ENCODE measurements at regions not wholly inside any gene's neighbourhood (a gene's known extent, or its start where the extent isn't known, plus 50 kb on each side); places are given as distances from the start of the nearest gene placed in this dataset.

GRCh38 chr5:124592891-124593290, 153.5 kb downstream of the ZNF608 start:
- H3K27ac ChIP-seq (ENCODE audit: insufficient read depth, low read depth, low read length) = no peak overlapping the region
- H3K4me3 ChIP-seq (replicated peaks in 1 of 3; ENCODE audit: insufficient read depth in 1 of 3, low read depth in 1 of 3, low read length in 3 of 3) = no peak overlapping the region
- H3K9me1 ChIP-seq (replicated peaks; ENCODE audit: control insufficient read depth, extremely low read depth, insufficient read depth, low read length) = no peaks in the 10 kb centered on the region
- no peaks in the 10 kb centered on the region for H3K9me3 ChIP-seq (replicated peaks; ENCODE audit: control insufficient read depth, insufficient read depth, low read length)
- no peak overlapping the region for H3K4me2 ChIP-seq (ENCODE audit: insufficient read depth, low read length)
- no peak overlapping the region for H3K9ac ChIP-seq (replicated peaks; ENCODE audit: extremely low read depth, insufficient read depth, low read length)
- POLR2A ChIA-PET = no interaction called here
- H3K27me3 ChIP-seq (ENCODE audit: control insufficient read depth in 2 of 2, insufficient read depth in 2 of 2, low read length in 2 of 2) = no peaks in the 10 kb centered on the region
- FAIRE-seq (no peak), DNase-seq (ENCODE audit: low read depth, low spot score) (no peak)
- H3K36me3 ChIP-seq (ENCODE audit: control insufficient read depth in 2 of 2, extremely low read depth in 1 of 2, insufficient read depth in 2 of 2, low read length in 2 of 2) = no peaks in the 10 kb centered on the region
- dilution Hi-C loops (cut with MboI; ENCODE audit: extremely low pct_ligation_motif_present, low sequenced_read_pairs) (no loop called here), intact Hi-C loops (cut with micrococcal nuclease) (loop anchor here (10.0 kb wide), 1 partner anchor 312 kb away; no protein-coding TSS in a partner anchor)
- H2AFZ ChIP-seq (ENCODE audit: low read depth, low read length) = no peak overlapping the region
- peaks cover 29% of the 10 kb centered on the region for H3K4me1 ChIP-seq (ENCODE audit: control insufficient read depth, extremely low read depth, insufficient read depth, low read length)
- CTCF ChIA-PET = interaction anchor here (0.9 kb wide), 1 partner anchor 15 kb away, joined by 3 read pairs; no protein-coding TSS in a partner anchor
- no peaks in the 10 kb centered on the region for H3K79me2 ChIP-seq (ENCODE audit: control insufficient read depth, insufficient read depth, low read length)
- H4K20me1 ChIP-seq (replicated peaks; ENCODE audit: control insufficient read depth, extremely low read depth, insufficient read depth, low read length) = no peaks in the 10 kb centered on the region
- BruUV-seq (replicated peaks) = no TSS peak
- TF ChIP-seq POLR2A (IDR thresholded peaks at IDR 0.05; ENCODE audit: low read depth, low read length) = no peak
- no peak for TF ChIP-seq FOS (IDR thresholded peaks at IDR 0.05; ENCODE audit: borderline replicate concordance, insufficient read depth, low read length)
- no peak for TF ChIP-seq GATA2 (IDR thresholded peaks at IDR 0.05; ENCODE audit: insufficient read depth, insufficient read length, low read depth, low read length)
- TF ChIP-seq JUN (IDR thresholded peaks at IDR 0.05; ENCODE audit: borderline replicate concordance, insufficient read depth, insufficient read length, low read depth) = no peak

GRCh38 chr5:124591583-124591982, 154.9 kb downstream of the ZNF608 start:
- no peak overlapping the region for H2AFZ ChIP-seq (ENCODE audit: low read depth, low read length)
- intact Hi-C loops (cut with micrococcal nuclease) (loop anchor here (10.0 kb wide), 1 partner anchor 313 kb away; no protein-coding TSS in a partner anchor), dilution Hi-C loops (cut with MboI; ENCODE audit: extremely low pct_ligation_motif_present, low sequenced_read_pairs) (no loop called here)
- H3K27ac ChIP-seq (ENCODE audit: insufficient read depth, low read depth, low read length) = no peak overlapping the region
- H3K9me3 ChIP-seq (replicated peaks; ENCODE audit: control insufficient read depth, insufficient read depth, low read length) = no peaks in the 10 kb centered on the region
- TF ChIP-seq MYC (IDR thresholded peaks at IDR 0.05; ENCODE audit: low read depth, low read length) = no peak
- TF ChIP-seq EZH2 (IDR thresholded peaks at IDR 0.05; ENCODE audit: borderline replicate concordance, low read depth, low read length, severe bottlenecking) = no peak
- no peak for TF ChIP-seq POLR2A (IDR thresholded peaks at IDR 0.05; ENCODE audit: low read depth, low read length)
- TF ChIP-seq FOS (IDR thresholded peaks at IDR 0.05; ENCODE audit: borderline replicate concordance, insufficient read depth, low read length) = no peak
- no peak for TF ChIP-seq MAX (IDR thresholded peaks at IDR 0.05; ENCODE audit: insufficient read depth, insufficient read length)
- no peak for TF ChIP-seq CTCF (IDR thresholded peaks at IDR 0.05; ENCODE audit: extremely low read depth in 1 of 2, insufficient read depth in 1 of 2, low read depth in 1 of 2, low read length in 2 of 2)
- no peak for TF ChIP-seq GATA2 (IDR thresholded peaks at IDR 0.05; ENCODE audit: insufficient read depth, insufficient read length, low read depth, low read length)
- TF ChIP-seq JUN (IDR thresholded peaks at IDR 0.05; ENCODE audit: borderline replicate concordance, insufficient read depth, insufficient read length, low read depth) = no peak
- no peak for TF ChIP-seq POLR2AphosphoS5 (IDR thresholded peaks at IDR 0.05; ENCODE audit: insufficient read depth, low read depth, low read length)
- no peaks in the 10 kb centered on the region for H3K27me3 ChIP-seq (ENCODE audit: control insufficient read depth in 2 of 2, insufficient read depth in 2 of 2, low read length in 2 of 2)
- CTCF ChIA-PET = no interaction called here
- no peak overlapping the region for H3K4me2 ChIP-seq (ENCODE audit: insufficient read depth, low read length)
- no TSS peak for BruUV-seq (replicated peaks)
- H3K4me1 ChIP-seq (ENCODE audit: control insufficient read depth, extremely low read depth, insufficient read depth, low read length) = peaks cover 16% of the 10 kb centered on the region
- no peaks in the 10 kb centered on the region for H4K20me1 ChIP-seq (replicated peaks; ENCODE audit: control insufficient read depth, extremely low read depth, insufficient read depth, low read length)
- H3K4me3 ChIP-seq (replicated peaks in 1 of 3; ENCODE audit: insufficient read depth in 1 of 3, low read depth in 1 of 3, low read length in 3 of 3) = no peak overlapping the region
- FAIRE-seq (no peak), DNase-seq (ENCODE audit: low read depth, low spot score) (no peak)
- no peaks in the 10 kb centered on the region for H3K9me1 ChIP-seq (replicated peaks; ENCODE audit: control insufficient read depth, extremely low read depth, insufficient read depth, low read length)
- POLR2A ChIA-PET = no interaction called here
- H3K36me3 ChIP-seq (ENCODE audit: control insufficient read depth in 2 of 2, extremely low read depth in 1 of 2, insufficient read depth in 2 of 2, low read length in 2 of 2) = no peaks in the 10 kb centered on the region
- H3K79me2 ChIP-seq (ENCODE audit: control insufficient read depth, insufficient read depth, low read length) = no peaks in the 10 kb centered on the region
- no peak overlapping the region for H3K9ac ChIP-seq (replicated peaks; ENCODE audit: extremely low read depth, insufficient read depth, low read length)

Data from endothelial cell of umbilical vein (primary cell).